ENCODE measurements at regions not wholly inside any gene's neighbourhood (a gene's known extent, or its start where the extent isn't known, plus 50 kb on each side); places are given as distances from the start of the nearest gene placed in this dataset.

DNA sequence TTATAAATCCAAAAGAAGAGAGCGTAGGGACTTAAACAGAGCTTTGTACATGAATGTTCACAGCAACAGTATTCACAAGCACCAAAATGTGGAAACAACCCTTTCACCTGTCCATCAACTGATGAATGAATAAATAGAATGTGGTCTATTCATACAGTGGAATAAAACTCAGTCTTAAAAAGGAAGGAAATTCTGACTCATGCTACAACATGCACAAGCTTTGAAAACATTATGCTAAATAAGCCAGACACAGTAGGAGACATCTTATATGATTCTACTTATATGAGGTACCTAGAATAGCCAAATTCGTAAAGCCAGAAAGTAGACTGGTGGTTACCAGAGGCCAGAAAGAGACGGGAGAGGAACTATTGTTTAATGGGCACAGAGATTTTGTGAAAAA is 74.3 kb downstream of the SHANK2 start:
- FAIRE-seq = no peak
- DNase-seq (ENCODE audit: low read depth in 1 of 2, low spot score in 1 of 2) = no peak
- ATAC-seq = no peak
- H3K4me3 ChIP-seq = no peak overlapping the region
- peaks cover 25% of the 10 kb centered on the region for H3K9me3 ChIP-seq
- WGBS (ENCODE audit: missing lambda C conversion rate) = 85% methylated on average over 3 of the region's 3 CpGs
- CTCF ChIA-PET = no interaction called here
- no peak overlapping the region for H3K4me2 ChIP-seq
- POLR2A ChIA-PET = no interaction called here
- TF ChIP-seq ZC3H11A (IDR thresholded peaks at IDR 0.05) (no peak), JUN (IDR thresholded peaks at IDR 0.05) (no peak), GATA3 (IDR thresholded peaks at IDR 0.05; ENCODE audit: borderline replicate concordance) (no peak), E2F6 (IDR thresholded peaks at IDR 0.05; ENCODE audit: borderline replicate concordance, low read depth) (no peak), POLR2A (IDR thresholded peaks at IDR 0.05; ENCODE audit: low read length) (no peak), MAFK (IDR thresholded peaks at IDR 0.05; ENCODE audit: partially characterized antibody) (no peak), RFX5 (IDR thresholded peaks at IDR 0.05) (no peak), RARB (CRISPR knock-in tag; IDR thresholded peaks at IDR 0.05) (no peak), TFCP2L1 (CRISPR knock-in tag; IDR thresholded peaks at IDR 0.05) (no peak), CBX8 (IDR thresholded peaks at IDR 0.05) (no peak), TP53 (CRISPR knock-in tag; IDR thresholded peaks at IDR 0.05) (no peak), HOXB13 (CRISPR knock-in tag; IDR thresholded peaks at IDR 0.05; ENCODE audit: low read depth) (no peak), EHMT2 (IDR thresholded peaks at IDR 0.05; ENCODE audit: low read depth) (no peak), MYC (IDR thresholded peaks at IDR 0.05; ENCODE audit: borderline replicate concordance, low read length) (no peak), CEBPB (IDR thresholded peaks at IDR 0.05) (no peak), JUNB (IDR thresholded peaks at IDR 0.05) (no peak)
- TF ChIP-seq, protein P1, sequence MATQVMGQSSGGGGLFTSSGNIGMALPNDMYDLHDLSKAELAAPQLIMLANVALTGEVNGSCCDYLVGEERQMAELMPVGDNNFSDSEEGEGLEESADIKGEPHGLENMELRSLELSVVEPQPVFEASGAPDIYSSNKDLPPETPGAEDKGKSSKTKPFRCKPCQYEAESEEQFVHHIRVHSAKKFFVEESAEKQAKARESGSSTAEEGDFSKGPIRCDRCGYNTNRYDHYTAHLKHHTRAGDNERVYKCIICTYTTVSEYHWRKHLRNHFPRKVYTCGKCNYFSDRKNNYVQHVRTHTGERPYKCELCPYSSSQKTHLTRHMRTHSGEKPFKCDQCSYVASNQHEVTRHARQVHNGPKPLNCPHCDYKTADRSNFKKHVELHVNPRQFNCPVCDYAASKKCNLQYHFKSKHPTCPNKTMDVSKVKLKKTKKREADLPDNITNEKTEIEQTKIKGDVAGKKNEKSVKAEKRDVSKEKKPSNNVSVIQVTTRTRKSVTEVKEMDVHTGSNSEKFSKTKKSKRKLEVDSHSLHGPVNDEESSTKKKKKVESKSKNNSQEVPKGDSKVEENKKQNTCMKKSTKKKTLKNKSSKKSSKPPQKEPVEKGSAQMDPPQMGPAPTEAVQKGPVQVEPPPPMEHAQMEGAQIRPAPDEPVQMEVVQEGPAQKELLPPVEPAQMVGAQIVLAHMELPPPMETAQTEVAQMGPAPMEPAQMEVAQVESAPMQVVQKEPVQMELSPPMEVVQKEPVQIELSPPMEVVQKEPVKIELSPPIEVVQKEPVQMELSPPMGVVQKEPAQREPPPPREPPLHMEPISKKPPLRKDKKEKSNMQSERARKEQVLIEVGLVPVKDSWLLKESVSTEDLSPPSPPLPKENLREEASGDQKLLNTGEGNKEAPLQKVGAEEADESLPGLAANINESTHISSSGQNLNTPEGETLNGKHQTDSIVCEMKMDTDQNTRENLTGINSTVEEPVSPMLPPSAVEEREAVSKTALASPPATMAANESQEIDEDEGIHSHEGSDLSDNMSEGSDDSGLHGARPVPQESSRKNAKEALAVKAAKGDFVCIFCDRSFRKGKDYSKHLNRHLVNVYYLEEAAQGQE (IDR thresholded peaks at IDR 0.05) = no peak
- peaks cover 8% of the 10 kb centered on the region; the same call in 1 of the 3 replicates for H3K4me1 ChIP-seq
- H3K27ac ChIP-seq = no peak overlapping the region

DNA sequence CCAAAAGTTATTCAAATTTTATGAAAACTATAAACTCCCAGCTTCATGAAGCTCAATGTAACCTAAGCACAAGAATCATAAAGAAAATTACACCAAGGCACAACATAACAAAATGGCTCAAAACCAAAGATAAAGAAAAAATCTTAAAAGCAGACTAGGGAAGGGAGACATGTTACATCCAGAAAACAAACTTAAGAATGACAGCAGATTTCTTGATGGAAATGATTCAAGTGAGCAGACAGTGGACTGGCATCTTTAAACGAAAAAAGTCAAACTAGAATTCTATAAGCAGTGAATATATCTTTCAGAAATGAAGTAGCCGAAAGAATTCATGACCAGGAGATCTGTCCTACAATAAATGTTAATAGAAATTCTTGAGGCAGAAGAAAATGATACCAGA is 75.6 kb downstream of the SHANK2 start:
- Histone ChIP-seq H3K9me3 (peaks cover 25% of the 10 kb centered on the region), H3K27ac (no peak overlapping the region), H3K4me2 (no peak overlapping the region), H3K4me3 (no peak overlapping the region), H3K4me1 (peaks cover 8% of the 10 kb centered on the region; the same call in 1 of the 3 replicates)
- POLR2A ChIA-PET = no interaction called here
- DNase-seq (ENCODE audit: low read depth in 1 of 2, low spot score in 1 of 2) (peak in 1 of 2 experiments; percentile 20), ATAC-seq (no peak), FAIRE-seq (no peak)
- TF ChIP-seq CBX8 (IDR thresholded peaks at IDR 0.05) = no peak
- TF ChIP-seq, protein P2, sequence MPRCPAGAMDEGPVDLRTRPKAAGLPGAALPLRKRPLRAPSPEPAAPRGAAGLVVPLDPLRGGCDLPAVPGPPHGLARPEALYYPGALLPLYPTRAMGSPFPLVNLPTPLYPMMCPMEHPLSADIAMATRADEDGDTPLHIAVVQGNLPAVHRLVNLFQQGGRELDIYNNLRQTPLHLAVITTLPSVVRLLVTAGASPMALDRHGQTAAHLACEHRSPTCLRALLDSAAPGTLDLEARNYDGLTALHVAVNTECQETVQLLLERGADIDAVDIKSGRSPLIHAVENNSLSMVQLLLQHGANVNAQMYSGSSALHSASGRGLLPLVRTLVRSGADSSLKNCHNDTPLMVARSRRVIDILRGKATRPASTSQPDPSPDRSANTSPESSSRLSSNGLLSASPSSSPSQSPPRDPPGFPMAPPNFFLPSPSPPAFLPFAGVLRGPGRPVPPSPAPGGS (IDR thresholded peaks at IDR 0.05) = no peak
- no peak for TF ChIP-seq RFX5 (IDR thresholded peaks at IDR 0.05)
- TF ChIP-seq BHLHE40 (IDR thresholded peaks at IDR 0.05; ENCODE audit: low read depth, low read length) = no peak
- no peak for TF ChIP-seq FOSL2 (IDR thresholded peaks at IDR 0.05)
- no peak for TF ChIP-seq FOSL2 (CRISPR knock-in tag; IDR thresholded peaks at IDR 0.05)
- TF ChIP-seq CTCF (IDR thresholded peaks at IDR 0.05) = no peak
- no peak for TF ChIP-seq ZFP36 (IDR thresholded peaks at IDR 0.05; ENCODE audit: borderline replicate concordance, partially characterized antibody)
- no peak for TF ChIP-seq KDM5A (IDR thresholded peaks at IDR 0.05)
- 58% methylated on average over 2 of the region's 2 CpGs for whole genome bisulfite sequencing (ENCODE audit: missing lambda C conversion rate)
- CTCF ChIA-PET = interaction anchor here (1.0 kb wide), 1 partner anchor 76 kb away, joined by 3 read pairs; the partner anchor contains the start of gene SHANK2

All from A549 (cell line).